Activated T-helper 2 cell treated with anti-CD3 and anti-CD28 coated beads, Interferon-gamma antibody, Interleukin-2, Interleukin-4, amounts not matched to agents 10 μg/mL and 5 μg/mL and 100 μg/mL, durations not matched to agents 14 hours and 24 hours and 36 hours (primary cell): ENCODE measurements at regions not wholly inside any gene's neighbourhood (a gene's known extent, or its start where the extent isn't known, plus 50 kb on each side); places are given as distances from the start of the nearest gene placed in this dataset.

Experiments used
- DNase-seq: peaks from one replicate; pipeline ENCODE4 v3.0.0; 2021; ENCODE audit warnings: low spot score
- H3K27ac Mint-ChIP-seq: one replicate; pipeline ENCODE4 v1.8.0; 2021; ENCODE audit warnings: mixed read lengths
- H3K27me3 Mint-ChIP-seq: one replicate; pipeline ENCODE4 v1.8.0; 2021; ENCODE audit warnings: low read depth, mixed read lengths
- H3K36me3 Mint-ChIP-seq: one replicate; pipeline ENCODE4 v1.8.0; 2021; ENCODE audit warnings: low read depth, mixed read lengths
- H3K4me1 Mint-ChIP-seq: one replicate; pipeline ENCODE4 v1.8.0; 2021; ENCODE audit warnings: low read depth, mixed read lengths
- H3K4me3 Mint-ChIP-seq: one replicate; pipeline ENCODE4 v1.8.0; 2021; ENCODE audit warnings: low read depth, mild to moderate bottlenecking, moderate library complexity, mixed read lengths
- H3K9me3 Mint-ChIP-seq: one replicate; pipeline ENCODE4 v1.8.0; 2021; ENCODE audit warnings: mixed read lengths
- intact Hi-C: fragments of 100-400 bp; cut with micrococcal nuclease; formaldehyde crosslinking; loops from one replicate; pipeline ENCODE4 v1.15.1; 2023

GRCh38 chr13:80649274-80649673 is 308.3 kb upstream of the SPRY2 start:
- H3K36me3 Mint-ChIP-seq, result no peaks in the 10 kb centered on the region
- intact Hi-C loops, result no loop called here
- H3K27me3 Mint-ChIP-seq, result no peaks in the 10 kb centered on the region
- DNase-seq, result no peak
- H3K27ac Mint-ChIP-seq, result no peak overlapping the region
- H3K4me3 Mint-ChIP-seq, result no peak overlapping the region
- H3K4me1 Mint-ChIP-seq, result no peaks in the 10 kb centered on the region
- H3K9me3 Mint-ChIP-seq, result peaks cover 16% of the 10 kb centered on the region

GRCh38 chr13:80642641-80643040 is 301.7 kb upstream of the SPRY2 start:
- Mint-ChIP-seq H3K36me3 (no peaks in the 10 kb centered on the region), H3K27ac (no peak overlapping the region)

GRCh38 chr13:80633251-80633650 is 292.3 kb upstream of the SPRY2 start:
- H3K36me3 Mint-ChIP-seq, result no peaks in the 10 kb centered on the region
- H3K27me3 Mint-ChIP-seq, result no peaks in the 10 kb centered on the region
- DNase-seq, result no peak
- H3K27ac Mint-ChIP-seq, result no peak overlapping the region
- H3K4me3 Mint-ChIP-seq, result no peak overlapping the region
- intact Hi-C loops, result no loop called here
- no peaks in the 10 kb centered on the region for H3K4me1 Mint-ChIP-seq
- no peaks in the 10 kb centered on the region for H3K9me3 Mint-ChIP-seq

More at GRCh38 chr13:80642641-80643040, 301.7 kb upstream of the SPRY2 start:
- intact Hi-C loops, result no loop called here
- Mint-ChIP-seq H3K27me3 (no peaks in the 10 kb centered on the region), H3K4me1 (no peaks in the 10 kb centered on the region), H3K9me3 (peaks cover 6% of the 10 kb centered on the region), H3K4me3 (no peak overlapping the region)
- DNase-seq, result no peak

- Mint-ChIP-seq H3K27ac (no peak overlapping the region), H3K36me3 (no peaks in the 10 kb centered on the region), H3K27me3 (no peaks in the 10 kb centered on the region), H3K9me3 (no peaks in the 10 kb centered on the region), H3K4me3 (no peak overlapping the region), H3K4me1 (no peaks in the 10 kb centered on the region)
- no peak for DNase-seq
- intact Hi-C loops, result no loop called here
Measured at GRCh38 chr13:80630685-80631121, 289.8 kb upstream of the SPRY2 start.

- intact Hi-C loops, result no loop called here
- H3K9me3 Mint-ChIP-seq, result peaks cover 4% of the 10 kb centered on the region
- no peaks in the 10 kb centered on the region for H3K27me3 Mint-ChIP-seq
- H3K4me1 Mint-ChIP-seq, result no peaks in the 10 kb centered on the region
- no peak for DNase-seq
- H3K36me3 Mint-ChIP-seq, result no peaks in the 10 kb centered on the region
- H3K4me3 Mint-ChIP-seq, result no peak overlapping the region
- H3K27ac Mint-ChIP-seq, result no peak overlapping the region
Measured at GRCh38 chr13:80618781-80619180, 277.9 kb upstream of the SPRY2 start.

GRCh38 chr13:80612804-80613203 is 271.9 kb upstream of the SPRY2 start:
- no peaks in the 10 kb centered on the region for H3K36me3 Mint-ChIP-seq
- peaks cover 4% of the 10 kb centered on the region for H3K9me3 Mint-ChIP-seq
- DNase-seq, result no peak
- intact Hi-C loops, result no loop called here
- H3K27ac Mint-ChIP-seq, result no peak overlapping the region
- H3K27me3 Mint-ChIP-seq, result no peaks in the 10 kb centered on the region
- H3K4me1 Mint-ChIP-seq, result no peaks in the 10 kb centered on the region
- no peak overlapping the region for H3K4me3 Mint-ChIP-seq

- Mint-ChIP-seq H3K36me3 (no peaks in the 10 kb centered on the region), H3K27ac (no peak overlapping the region), H3K9me3 (peaks cover 7% of the 10 kb centered on the region), H3K4me3 (no peak overlapping the region), H3K4me1 (no peaks in the 10 kb centered on the region), H3K27me3 (no peaks in the 10 kb centered on the region)
- intact Hi-C loops, result no loop called here
- no peak for DNase-seq
Measured at GRCh38 chr13:80611310-80611709, 270.4 kb upstream of the SPRY2 start.

- Mint-ChIP-seq H3K36me3 (no peaks in the 10 kb centered on the region), H3K27ac (no peak overlapping the region), H3K4me3 (no peak overlapping the region), H3K27me3 (no peaks in the 10 kb centered on the region), H3K4me1 (no peaks in the 10 kb centered on the region), H3K9me3 (peaks cover 7% of the 10 kb centered on the region)
- no peak for DNase-seq
- intact Hi-C loops, result no loop called here
Measured at GRCh38 chr13:80605716-80606115, 264.8 kb upstream of the SPRY2 start.

- H3K36me3 Mint-ChIP-seq, result no peaks in the 10 kb centered on the region
- H3K4me3 Mint-ChIP-seq, result no peak overlapping the region
- no peak for DNase-seq
- peaks cover 7% of the 10 kb centered on the region for H3K9me3 Mint-ChIP-seq
- intact Hi-C loops, result no loop called here
- no peaks in the 10 kb centered on the region for H3K27me3 Mint-ChIP-seq
- H3K27ac Mint-ChIP-seq, result no peak overlapping the region
- H3K4me1 Mint-ChIP-seq, result no peaks in the 10 kb centered on the region
Measured at GRCh38 chr13:80605011-80605410, 264.1 kb upstream of the SPRY2 start.

GRCh38 chr13:80604098-80604497 is 263.2 kb upstream of the SPRY2 start:
- Mint-ChIP-seq H3K27me3 (no peaks in the 10 kb centered on the region), H3K4me1 (no peaks in the 10 kb centered on the region), H3K36me3 (no peaks in the 10 kb centered on the region), H3K9me3 (peaks cover 7% of the 10 kb centered on the region), H3K27ac (no peak overlapping the region), H3K4me3 (no peak overlapping the region)
- intact Hi-C loops, result no loop called here
- DNase-seq, result no peak

GRCh38 chr13:80603351-80603750 is 262.4 kb upstream of the SPRY2 start:
- Mint-ChIP-seq H3K27me3 (no peaks in the 10 kb centered on the region), H3K9me3 (peaks cover 7% of the 10 kb centered on the region), H3K36me3 (no peaks in the 10 kb centered on the region), H3K27ac (no peak overlapping the region), H3K4me1 (no peaks in the 10 kb centered on the region), H3K4me3 (no peak overlapping the region)
- DNase-seq, result no peak
- intact Hi-C loops, result no loop called here

- H3K27ac Mint-ChIP-seq, result no peak overlapping the region
- no peak overlapping the region for H3K4me3 Mint-ChIP-seq
- no peaks in the 10 kb centered on the region for H3K27me3 Mint-ChIP-seq
- H3K4me1 Mint-ChIP-seq, result no peaks in the 10 kb centered on the region
- no peaks in the 10 kb centered on the region for H3K36me3 Mint-ChIP-seq
- no peak for DNase-seq
- intact Hi-C loops, result no loop called here
- H3K9me3 Mint-ChIP-seq, result no peaks in the 10 kb centered on the region
Measured at GRCh38 chr13:80599765-80600164, 258.8 kb upstream of the SPRY2 start.

GRCh38 chr13:80598189-80598588 is 257.3 kb upstream of the SPRY2 start:
- Mint-ChIP-seq H3K36me3 (no peaks in the 10 kb centered on the region), H3K27me3 (no peaks in the 10 kb centered on the region), H3K9me3 (no peaks in the 10 kb centered on the region), H3K27ac (no peak overlapping the region), H3K4me3 (no peak overlapping the region), H3K4me1 (no peaks in the 10 kb centered on the region)
- no peak for DNase-seq
- intact Hi-C loops, result no loop called here

GRCh38 chr13:80591976-80592740 is 251.2 kb upstream of the SPRY2 start:
- H3K27ac Mint-ChIP-seq, result no peak overlapping the region
- H3K36me3 Mint-ChIP-seq, result no peaks in the 10 kb centered on the region
- intact Hi-C loops, result no loop called here
- H3K4me1 Mint-ChIP-seq, result no peaks in the 10 kb centered on the region
- no peak overlapping the region for H3K4me3 Mint-ChIP-seq
- no peaks in the 10 kb centered on the region for H3K9me3 Mint-ChIP-seq
- no peaks in the 10 kb centered on the region for H3K27me3 Mint-ChIP-seq
- no peak for DNase-seq
